RWPE2 (cell line): ENCODE measurements at regions not wholly inside any gene's neighbourhood (a gene's known extent, or its start where the extent isn't known, plus 50 kb on each side); places are given as distances from the start of the nearest gene placed in this dataset.
A peak's percentile ranks its signal among the peaks of the same experiment; 100 is the strongest.

Source experiments
- ATAC-seq: fragments of 200-7000 bp; cut with Tn5 transposase; 3 replicates; pipeline ENCODE4 v1.9.1; 2021; ENCODE audit warnings: low read depth
- DNase-seq: peaks from one replicate; pipeline ENCODE4 v3.0.0-alpha.2; 2020; ENCODE audit warnings: low spot score
- H3K27ac ChIP-seq: fragments of 450-650 bp; 2 replicates; pipeline ENCODE4 v1.5.1; 2017; ENCODE audit warnings: mild to moderate bottlenecking; ENCODE audit not compliant: poor library complexity, severe bottlenecking
- H3K27me3 ChIP-seq: fragments of 250-450 bp; sonication (Bioruptor Pico); 2 replicates; pipeline ENCODE4 v1.5.1; 2021; ENCODE audit warnings: mild to moderate bottlenecking, moderate library complexity; ENCODE audit not compliant: insufficient read depth, poor library complexity, severe bottlenecking
- H3K36me3 ChIP-seq: fragments of 250-450 bp; sonication (Bioruptor Pico); 2 replicates; pipeline ENCODE4 v1.5.1; 2020; ENCODE audit warnings: low read depth, mild to moderate bottlenecking, moderate library complexity
- H3K4me1 ChIP-seq: fragments of 250-450 bp; sonication (Bioruptor Pico); 2 replicates; pipeline ENCODE4 v1.5.1; 2021; ENCODE audit warnings: mild to moderate bottlenecking, moderate library complexity; ENCODE audit not compliant: insufficient read depth, poor library complexity, severe bottlenecking
- H3K4me3 ChIP-seq: fragments of 250-450 bp; sonication (Bioruptor Pico); 2 replicates; pipeline ENCODE4 v1.5.1; 2021; ENCODE audit warnings: mild to moderate bottlenecking, moderate library complexity; ENCODE audit not compliant: severe bottlenecking
- H3K9me3 ChIP-seq: fragments of 250-450 bp; sonication (Bioruptor Pico); 2 replicates; pipeline ENCODE4 v1.5.1; 2021; ENCODE audit warnings: mild to moderate bottlenecking, moderate library complexity; ENCODE audit not compliant: severe bottlenecking
- TF ChIP-seq, protein P1 (sequence below): fragments of 450-650 bp; IDR thresholded peaks from one replicate; pipeline ENCODE4 v1.5.1; 2017; ENCODE audit warnings: mild to moderate bottlenecking, moderate library complexity; ENCODE audit not compliant: poor library complexity, severe bottlenecking

DNA sequence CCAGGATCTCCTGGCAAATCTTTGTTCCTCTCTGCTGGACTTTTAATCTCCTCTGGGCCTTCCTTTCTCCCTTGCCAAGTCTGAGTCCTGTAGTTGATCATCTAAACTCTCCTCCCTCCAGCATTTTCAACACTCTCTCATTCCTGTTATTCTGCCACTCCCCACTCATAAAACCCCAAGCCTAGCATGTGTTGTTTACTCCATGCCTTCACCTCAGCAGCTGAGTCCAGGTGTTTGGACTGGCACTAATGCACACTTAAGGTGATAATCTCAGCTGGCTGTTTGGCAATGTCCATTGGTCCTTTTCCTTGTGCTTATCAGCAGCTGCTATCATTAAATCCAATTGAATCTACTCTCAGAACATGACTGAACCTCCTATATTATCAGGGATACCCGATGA lies 876.8 kb upstream of the TENM4 start:
- H3K4me1 ChIP-seq: peaks cover 5% of the 10 kb centered on the region
- no peaks in the 10 kb centered on the region for H3K27me3 ChIP-seq
- no peaks in the 10 kb centered on the region for H3K36me3 ChIP-seq
- ATAC-seq (no peak), DNase-seq (no peak)
- H3K4me3 ChIP-seq: no peak overlapping the region
- H3K27ac ChIP-seq: no peak overlapping the region
- no peaks in the 10 kb centered on the region for H3K9me3 ChIP-seq
- TF ChIP-seq, protein P1, sequence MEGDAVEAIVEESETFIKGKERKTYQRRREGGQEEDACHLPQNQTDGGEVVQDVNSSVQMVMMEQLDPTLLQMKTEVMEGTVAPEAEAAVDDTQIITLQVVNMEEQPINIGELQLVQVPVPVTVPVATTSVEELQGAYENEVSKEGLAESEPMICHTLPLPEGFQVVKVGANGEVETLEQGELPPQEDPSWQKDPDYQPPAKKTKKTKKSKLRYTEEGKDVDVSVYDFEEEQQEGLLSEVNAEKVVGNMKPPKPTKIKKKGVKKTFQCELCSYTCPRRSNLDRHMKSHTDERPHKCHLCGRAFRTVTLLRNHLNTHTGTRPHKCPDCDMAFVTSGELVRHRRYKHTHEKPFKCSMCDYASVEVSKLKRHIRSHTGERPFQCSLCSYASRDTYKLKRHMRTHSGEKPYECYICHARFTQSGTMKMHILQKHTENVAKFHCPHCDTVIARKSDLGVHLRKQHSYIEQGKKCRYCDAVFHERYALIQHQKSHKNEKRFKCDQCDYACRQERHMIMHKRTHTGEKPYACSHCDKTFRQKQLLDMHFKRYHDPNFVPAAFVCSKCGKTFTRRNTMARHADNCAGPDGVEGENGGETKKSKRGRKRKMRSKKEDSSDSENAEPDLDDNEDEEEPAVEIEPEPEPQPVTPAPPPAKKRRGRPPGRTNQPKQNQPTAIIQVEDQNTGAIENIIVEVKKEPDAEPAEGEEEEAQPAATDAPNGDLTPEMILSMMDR: no peak

DNA sequence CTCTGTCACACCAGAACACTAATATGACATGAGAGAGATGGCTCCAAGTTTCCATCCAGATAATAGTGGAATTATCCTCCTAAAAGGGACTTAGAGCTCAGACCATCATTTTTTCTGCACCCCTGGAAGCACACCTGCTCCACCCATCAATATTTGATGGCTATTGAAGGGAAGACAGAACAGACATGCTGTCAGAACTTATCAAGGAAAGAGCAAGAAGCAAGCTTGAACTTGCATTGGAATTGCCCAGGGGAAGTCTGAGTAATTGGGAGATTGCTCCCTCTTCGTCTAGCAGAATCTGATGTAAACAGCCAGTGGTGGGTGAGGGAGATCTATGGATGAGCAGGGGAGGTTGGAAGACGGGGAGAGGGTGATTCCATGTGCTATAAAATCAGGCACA lies 874.4 kb upstream of the TENM4 start:
- Histone ChIP-seq H3K4me3 (no peak overlapping the region), H3K36me3 (no peaks in the 10 kb centered on the region), H3K27me3 (no peaks in the 10 kb centered on the region), H3K9me3 (no peaks in the 10 kb centered on the region), H3K27ac (no peak overlapping the region), H3K4me1 (peaks cover 5% of the 10 kb centered on the region)
- DNase-seq (no peak), ATAC-seq (peak; percentile 91)
- TF ChIP-seq, protein P1: no peak

DNA sequence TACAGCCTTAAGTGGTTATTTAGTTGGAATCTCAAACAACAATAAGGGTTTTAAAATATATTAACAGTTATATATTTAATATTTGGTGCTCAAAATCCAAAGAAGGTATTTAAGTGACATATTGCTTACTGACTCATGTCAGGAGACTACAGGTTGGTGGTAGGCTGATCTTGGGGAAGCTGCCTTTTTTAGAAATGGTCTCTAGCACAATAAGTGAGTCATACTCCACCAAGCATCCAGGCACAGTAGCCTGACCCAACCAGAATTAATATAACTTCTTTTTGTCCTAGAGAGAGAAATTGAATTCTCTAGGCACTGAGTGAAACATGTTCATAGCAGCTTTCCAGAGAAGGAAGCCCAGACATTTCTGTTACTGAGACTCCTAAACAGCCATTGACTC lies 868.5 kb upstream of the TENM4 start:
- TF ChIP-seq, protein P1: no peak
- no peaks in the 10 kb centered on the region for H3K27me3 ChIP-seq
- no peak overlapping the region for H3K27ac ChIP-seq
- no peaks in the 10 kb centered on the region for H3K4me1 ChIP-seq
- ATAC-seq (0 out of 3 replicates have a peak, but pooled peaks have one; percentile 35), DNase-seq (no peak)
- H3K36me3 ChIP-seq: no peaks in the 10 kb centered on the region
- no peak overlapping the region for H3K4me3 ChIP-seq
- no peaks in the 10 kb centered on the region for H3K9me3 ChIP-seq

DNA sequence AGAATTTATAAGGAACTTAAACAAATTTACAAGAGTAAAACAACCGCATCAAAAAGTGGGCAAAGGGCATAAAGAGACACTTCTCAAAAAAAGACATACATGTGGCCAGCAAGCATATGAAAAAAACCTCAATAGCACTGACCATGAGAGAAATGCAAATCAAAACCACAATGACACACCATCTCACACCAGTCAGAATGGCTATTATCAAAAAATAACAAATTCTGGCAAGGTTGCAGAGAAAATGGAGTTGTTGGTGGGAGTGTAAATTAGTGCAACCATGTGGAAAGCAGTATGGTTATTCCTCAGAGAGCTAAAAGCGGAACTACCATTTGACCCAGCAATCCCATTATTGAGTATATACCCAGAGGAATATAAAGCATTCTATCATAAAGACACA lies 866.8 kb upstream of the TENM4 start:
- Histone ChIP-seq H3K9me3 (no peaks in the 10 kb centered on the region), H3K27ac (no peak overlapping the region), H3K27me3 (no peaks in the 10 kb centered on the region), H3K4me3 (no peak overlapping the region), H3K4me1 (no peaks in the 10 kb centered on the region), H3K36me3 (no peaks in the 10 kb centered on the region)
- no peak for DNase-seq
- TF ChIP-seq, protein P1: no peak
- ATAC-seq: no peak

DNA sequence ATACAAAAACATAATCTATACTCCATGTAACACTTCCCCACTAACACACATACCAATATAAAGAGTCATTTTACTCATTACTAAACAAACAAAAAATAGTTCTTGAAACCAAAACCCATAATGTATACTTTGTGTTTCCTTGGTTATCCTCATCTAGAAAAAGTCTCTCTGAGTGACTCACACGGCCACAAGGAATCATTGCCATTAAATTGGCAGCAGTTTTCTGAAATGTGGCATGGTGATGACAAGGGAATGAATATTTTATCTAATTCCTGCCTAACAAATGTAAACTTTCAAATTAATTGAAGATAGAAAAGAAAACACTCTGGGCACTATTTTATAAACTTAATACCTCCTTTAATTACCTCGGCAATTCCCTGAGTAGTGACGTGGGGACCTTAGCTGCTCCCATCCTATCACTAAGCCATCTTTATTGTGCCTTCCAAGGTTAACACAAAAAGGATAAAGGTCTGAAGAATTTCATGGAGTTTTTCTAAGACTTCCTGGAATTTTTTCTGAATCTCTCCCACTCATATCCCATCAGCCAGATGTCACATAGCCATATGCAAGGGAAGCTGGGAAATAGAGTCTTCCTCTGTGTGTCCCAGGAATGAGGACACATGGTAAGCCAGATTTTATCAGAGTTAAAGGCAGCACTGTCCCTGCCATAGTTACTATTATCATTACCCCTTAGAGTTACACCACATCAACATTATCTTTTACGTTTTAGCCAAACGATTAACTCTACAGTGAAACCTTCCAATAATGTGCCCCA lies 857.2 kb upstream of the TENM4 start:
- peak overlapping the region; percentile 45 for H3K27ac ChIP-seq

More for the DNA sequence above, 857.2 kb upstream of the TENM4 start:
- ATAC-seq: peak; percentile 99
- Histone ChIP-seq H3K27me3 (no peaks in the 10 kb centered on the region), H3K36me3 (no peaks in the 10 kb centered on the region), H3K9me3 (no peaks in the 10 kb centered on the region), H3K4me3 (no peak overlapping the region), H3K4me1 (peaks cover 9% of the 10 kb centered on the region)
- DNase-seq: no peak
- TF ChIP-seq, protein P1: no peak
